Tibial artery (tissue), 4 donors: ENCODE measurements at regions not wholly inside any gene's neighbourhood (a gene's known extent, or its start where the extent isn't known, plus 50 kb on each side); places are given as distances from the start of the nearest gene placed in this dataset.

Experiments used
- DNase-seq, 2 donors: peaks; one replicate each; pipeline ENCODE4 v3.0.0-alpha.2; 2019
- H3K27ac ChIP-seq, 2 donors: fragments of 200-600 bp; sonication (generic) in 1 of 2; 1 replicate in 1 of 2; 2 replicates in 1 of 2; pipeline ENCODE4 v1.5.1; 2018 to 2019; ENCODE audit warnings: mild to moderate bottlenecking in 1 of 2
- H3K27me3 ChIP-seq, 2 donors: fragments of 200-600 bp; sonication (generic) in 1 of 2; one replicate each; pipeline versions ENCODE4 v1.5.1 to v1.6.0; 2016 to 2019
- H3K36me3 ChIP-seq, 3 donors: fragments of 200-600 bp; sonication (generic) in 2 of 3; one replicate each; pipeline ENCODE4 v1.5.1; 2016 to 2019; ENCODE audit warnings: mild to moderate bottlenecking in 2 of 3
- H3K4me1 ChIP-seq, 4 donors: fragments of 200-600 bp; sonication (generic) in 2 of 4; 1 replicate in 3 of 4; 2 replicates in 1 of 4; pipeline ENCODE4 v1.5.1; 2016 to 2019
- H3K4me3 ChIP-seq, 2 donors: fragments of 200-600 bp; sonication (generic) in 1 of 2; 1 replicate in 1 of 2; 2 replicates in 1 of 2; pipeline ENCODE4 v1.5.1; 2018 to 2019; ENCODE audit warnings: mild to moderate bottlenecking in 2 of 2
- H3K9me3 ChIP-seq, 3 donors: fragments of 200-600 bp; sonication (generic) in 1 of 3; one replicate each; pipeline ENCODE4 v1.5.1; 2016 to 2019
- CTCF ChIP-seq, 2 experiments: fragments of 200-600 bp in 1 of 2; fragments of 450-650 bp in 1 of 2; IDR thresholded peaks; one replicate each; pipeline ENCODE4 v1.5.1; 2017 to 2019; ENCODE audit warnings: antibody characterized with exemption in 2 of 2, mild to moderate bottlenecking in 1 of 2, moderate library complexity in 1 of 2
- intact Hi-C: fragments of 100-400 bp; cut with DNase I; formaldehyde crosslinking; loops from one replicate; pipeline ENCODE4 v1.15.0; 2023; ENCODE audit warnings: low total_unique reads

GRCh38 chr13:111945086-111945485, 121.9 kb upstream of the SOX1 start:
- DNase-seq = no peak
- no peak for TF ChIP-seq CTCF (IDR thresholded peaks at IDR 0.05)
- Histone ChIP-seq H3K36me3 (no peaks in the 10 kb centered on the region), H3K4me1 (no peaks in the 10 kb centered on the region), H3K27ac (no peak overlapping the region), H3K4me3 (no peak overlapping the region), H3K9me3 (peaks cover 0 to 6% (median 6%) of the 10 kb centered on the region in 3 donors), H3K27me3 (peaks cover 0 to 9% of the 10 kb centered on the region in 2 donors)
- intact Hi-C loops = no loop called here

- H3K36me3 ChIP-seq = no peaks in the 10 kb centered on the region
- DNase-seq = no peak
- peaks cover 0 to 9% of the 10 kb centered on the region in 2 donors for H3K27me3 ChIP-seq
- no peak overlapping the region for H3K4me3 ChIP-seq
- TF ChIP-seq CTCF (IDR thresholded peaks at IDR 0.05) = no peak
- no peak overlapping the region for H3K27ac ChIP-seq
- no peaks in the 10 kb centered on the region for H3K4me1 ChIP-seq
- peaks cover 0 to 14% (median 11%) of the 10 kb centered on the region in 3 donors for H3K9me3 ChIP-seq
- intact Hi-C loops = no loop called here
Observed at GRCh38 chr13:111946214-111946613, 120.7 kb upstream of the SOX1 start.

- Histone ChIP-seq H3K27ac (no peak overlapping the region), H3K9me3 (peaks cover 0 to 18% (median 14%) of the 10 kb centered on the region in 3 donors), H3K36me3 (no peaks in the 10 kb centered on the region), H3K4me3 (no peak overlapping the region), H3K27me3 (peaks cover 0 to 9% of the 10 kb centered on the region in 2 donors), H3K4me1 (no peaks in the 10 kb centered on the region)
- no peak for DNase-seq
- TF ChIP-seq CTCF (IDR thresholded peaks at IDR 0.05) = no peak
- intact Hi-C loops = no loop called here
Observed at GRCh38 chr13:111947026-111947810, 119.7 kb upstream of the SOX1 start.

GRCh38 chr13:111947876-111948275, 119.1 kb upstream of the SOX1 start:
- H3K9me3 ChIP-seq = peaks cover 0 to 18% (median 14%) of the 10 kb centered on the region in 3 donors

GRCh38 chr13:111948281-111948680, 118.7 kb upstream of the SOX1 start:
- DNase-seq = no peak
- TF ChIP-seq CTCF (IDR thresholded peaks at IDR 0.05) = no peak
- intact Hi-C loops = no loop called here
- H3K27ac ChIP-seq = no peak overlapping the region
- H3K27me3 ChIP-seq = peaks cover 0 to 9% of the 10 kb centered on the region in 2 donors
- no peak overlapping the region for H3K4me3 ChIP-seq
- peaks cover 0 to 18% (median 14%) of the 10 kb centered on the region in 3 donors for H3K9me3 ChIP-seq
- no peaks in the 10 kb centered on the region for H3K4me1 ChIP-seq
- H3K36me3 ChIP-seq = no peaks in the 10 kb centered on the region

More at GRCh38 chr13:111947876-111948275, 119.1 kb upstream of the SOX1 start:
- Histone ChIP-seq H3K36me3 (no peaks in the 10 kb centered on the region), H3K4me1 (no peaks in the 10 kb centered on the region), H3K27ac (no peak overlapping the region), H3K4me3 (no peak overlapping the region), H3K27me3 (peaks cover 0 to 9% of the 10 kb centered on the region in 2 donors)
- DNase-seq = no peak
- TF ChIP-seq CTCF (IDR thresholded peaks at IDR 0.05) = no peak
- intact Hi-C loops = no loop called here
